ENCODE measurements at regions not wholly inside any gene's neighbourhood (a gene's known extent, or its start where the extent isn't known, plus 50 kb on each side); places are given as distances from the start of the nearest gene placed in this dataset.

- DNase-seq, result no peak
Observed at GRCh38 chr5:161115941-161116340, 263.9 kb upstream of the ATP10B start.

- no peak for DNase-seq
Observed at GRCh38 chr5:161112371-161112770, 260.4 kb upstream of the ATP10B start.

GRCh38 chr5:161105525-161105924 is 253.5 kb upstream of the ATP10B start:
- no peak for DNase-seq

GRCh38 chr5:161098516-161098915 is 246.5 kb upstream of the ATP10B start:
- DNase-seq, result no peak

GRCh38 chr5:161096581-161096980 is 244.6 kb upstream of the ATP10B start:
- DNase-seq, result no peak

- no peak for DNase-seq
Observed at GRCh38 chr5:161095953-161096352, 243.9 kb upstream of the ATP10B start.

GRCh38 chr5:161094411-161094810 is 242.4 kb upstream of the ATP10B start:
- no peak for DNase-seq

- DNase-seq, result no peak
Observed at GRCh38 chr5:161093100-161093499, 241.1 kb upstream of the ATP10B start.

GRCh38 chr5:161089569-161089968 is 237.6 kb upstream of the ATP10B start:
- DNase-seq, result no peak

- DNase-seq, result no peak
Observed at GRCh38 chr5:161086461-161086860, 234.4 kb upstream of the ATP10B start.

GRCh38 chr5:161085056-161085455 is 233.0 kb upstream of the ATP10B start:
- no peak for DNase-seq

- DNase-seq, result no peak
Observed at GRCh38 chr5:161084115-161084514, 232.1 kb upstream of the ATP10B start.

- DNase-seq, result no peak
Observed at GRCh38 chr5:161078793-161079192, 226.8 kb upstream of the ATP10B start.

- DNase-seq, result no peak
Observed at GRCh38 chr5:161077936-161078545, 226.0 kb upstream of the ATP10B start.

GRCh38 chr5:161077496-161077895 is 225.5 kb upstream of the ATP10B start:
- DNase-seq, result no peak

- no peak for DNase-seq
Observed at GRCh38 chr5:161064781-161065180, 212.8 kb upstream of the ATP10B start.

- no peak for DNase-seq
Observed at GRCh38 chr5:161064297-161064696, 212.3 kb upstream of the ATP10B start.

- no peak for DNase-seq
Observed at GRCh38 chr5:161058781-161059180, 206.8 kb upstream of the ATP10B start.

- DNase-seq, result no peak
Observed at GRCh38 chr5:161051920-161052500, 200.0 kb upstream of the ATP10B start.

GRCh38 chr5:161047024-161047423 is 195.0 kb upstream of the ATP10B start:
- no peak for DNase-seq

GRCh38 chr5:161042862-161043261 is 190.9 kb upstream of the ATP10B start:
- no peak for DNase-seq

GRCh38 chr5:161042443-161042842 is 190.4 kb upstream of the ATP10B start:
- no peak for DNase-seq

- no peak for DNase-seq
Observed at GRCh38 chr5:161040818-161041217, 188.8 kb upstream of the ATP10B start.

- DNase-seq, result no peak
Observed at GRCh38 chr5:161036296-161036695, 184.3 kb upstream of the ATP10B start.

- DNase-seq, result no peak
Observed at GRCh38 chr5:161034451-161034850, 182.4 kb upstream of the ATP10B start.
